ENCODE measurements at regions not wholly inside any gene's neighbourhood (a gene's known extent, or its start where the extent isn't known, plus 50 kb on each side); places are given as distances from the start of the nearest gene placed in this dataset.
"Not testable (repeated sequence)": the region's sequence is repeated elsewhere in the genome, so short reads cannot be mapped to it uniquely, and the experiment has no call there.

- CTCF ChIA-PET, POLR2A ChIA-PET: not testable (repeated sequence)
These were observed 555.7 kb downstream of the TP53TG3F start for GRCh38 chr16:34014841-34015820.

GRCh38 chr16:34018277-34018676 is 558.9 kb downstream of the TP53TG3F start:
- POLR2A ChIA-PET; H3K36me3 ChIP-seq (ENCODE audit: insufficient read depth, low read length); H3K27ac Mint-ChIP-seq; DNase-seq; CTCF ChIA-PET; H3K27me3 ChIP-seq (ENCODE audit: insufficient read depth, low read length, poor library complexity, severe bottlenecking); H3K4me1 ChIP-seq (ENCODE audit: insufficient read depth, low read length); H3K4me3 Mint-ChIP-seq; H3K36me3 Mint-ChIP-seq; H3K4me3 ChIP-seq (ENCODE audit: low read length); H3K4me1 Mint-ChIP-seq; H3K27me3 Mint-ChIP-seq; H3K9me3 ChIP-seq (ENCODE audit: low read length); H3K27ac ChIP-seq (ENCODE audit: low read depth, low read length): not testable (repeated sequence)
- peaks cover 10 to 35% (median 18%) of the 10 kb centered on the region in 5 donors for H3K9me3 Mint-ChIP-seq

More at GRCh38 chr16:34014841-34015820, 555.7 kb downstream of the TP53TG3F start:
- H3K27ac Mint-ChIP-seq; H3K27ac ChIP-seq (ENCODE audit: low read depth, low read length); DNase-seq; H3K9me3 ChIP-seq (ENCODE audit: low read length); H3K36me3 ChIP-seq (ENCODE audit: insufficient read depth, low read length); H3K4me1 Mint-ChIP-seq; H3K4me3 Mint-ChIP-seq; H3K27me3 Mint-ChIP-seq; H3K4me3 ChIP-seq (ENCODE audit: low read length); H3K27me3 ChIP-seq (ENCODE audit: insufficient read depth, low read length, poor library complexity, severe bottlenecking); H3K36me3 Mint-ChIP-seq; H3K4me1 ChIP-seq (ENCODE audit: insufficient read depth, low read length): not testable (repeated sequence)
- peaks cover 0 to 11% (median 8%) of the 10 kb centered on the region in 5 donors for H3K9me3 Mint-ChIP-seq

- Mint-ChIP-seq H3K36me3 (peaks cover 0 to 5% (median 4%) of the 10 kb centered on the region in 3 donors), H3K4me3 (no peak overlapping the region)
These were observed 591.4 kb downstream of the TP53TG3F start for GRCh38 chr16:34050787-34051320.

GRCh38 chr16:34054137-34054536 is 594.7 kb downstream of the TP53TG3F start:
- no peaks in the 10 kb centered on the region for H3K36me3 ChIP-seq (ENCODE audit: insufficient read depth, low read length)
- no peaks in the 10 kb centered on the region for H3K27me3 ChIP-seq (ENCODE audit: insufficient read depth, low read length, poor library complexity, severe bottlenecking)
- Mint-ChIP-seq H3K4me1 (no peaks in the 10 kb centered on the region), H3K36me3 (peaks cover 0 to 5% (median 4%) of the 10 kb centered on the region in 3 donors), H3K4me3 (no peak overlapping the region), H3K9me3 (peaks cover 22 to 42% (median 33%) of the 10 kb centered on the region in 5 donors), H3K27me3 (peaks cover 0 to 1% of the 10 kb centered on the region in 2 donors), H3K27ac (no peak overlapping the region)
- POLR2A ChIA-PET: no interaction called here
- no peaks in the 10 kb centered on the region for H3K4me1 ChIP-seq (ENCODE audit: insufficient read depth, low read length)
- no peak for DNase-seq
- no peak overlapping the region for H3K27ac ChIP-seq (ENCODE audit: low read depth, low read length)
- CTCF ChIA-PET: no interaction called here
- H3K9me3 ChIP-seq (ENCODE audit: low read length): no peaks in the 10 kb centered on the region
- no peak overlapping the region for H3K4me3 ChIP-seq (ENCODE audit: low read length)

More at GRCh38 chr16:34050787-34051320, 591.4 kb downstream of the TP53TG3F start:
- H3K27ac Mint-ChIP-seq: no peak overlapping the region
- Histone ChIP-seq H3K4me1 (ENCODE audit: insufficient read depth, low read length) (no peaks in the 10 kb centered on the region), H3K27ac (ENCODE audit: low read depth, low read length) (no peak overlapping the region), H3K4me3 (ENCODE audit: low read length) (no peak overlapping the region), H3K27me3 (ENCODE audit: insufficient read depth, low read length, poor library complexity, severe bottlenecking) (no peaks in the 10 kb centered on the region), H3K36me3 (ENCODE audit: insufficient read depth, low read length) (no peaks in the 10 kb centered on the region), H3K9me3 (ENCODE audit: low read length) (no peaks in the 10 kb centered on the region)
- POLR2A ChIA-PET: no interaction called here
- CTCF ChIA-PET: no interaction called here
- peaks cover 24 to 50% (median 38%) of the 10 kb centered on the region in 5 donors for H3K9me3 Mint-ChIP-seq
- no peaks in the 10 kb centered on the region for H3K4me1 Mint-ChIP-seq
- no peak for DNase-seq
- H3K27me3 Mint-ChIP-seq: peaks cover 0 to 1% of the 10 kb centered on the region in 2 donors

- Mint-ChIP-seq H3K27me3 (peaks cover 0 to 1% of the 10 kb centered on the region in 2 donors), H3K27ac (no peak overlapping the region), H3K4me3 (no peak overlapping the region), H3K4me1 (no peaks in the 10 kb centered on the region), H3K9me3 (peaks cover 22 to 38% (median 27%) of the 10 kb centered on the region in 5 donors), H3K36me3 (peaks cover 0 to 5% (median 4%) of the 10 kb centered on the region in 3 donors)
- no peaks in the 10 kb centered on the region for H3K36me3 ChIP-seq (ENCODE audit: insufficient read depth, low read length)
- no peaks in the 10 kb centered on the region for H3K27me3 ChIP-seq (ENCODE audit: insufficient read depth, low read length, poor library complexity, severe bottlenecking)
- no peak overlapping the region for H3K4me3 ChIP-seq (ENCODE audit: low read length)
- CTCF ChIA-PET: no interaction called here
- POLR2A ChIA-PET: no interaction called here
- H3K9me3 ChIP-seq (ENCODE audit: low read length): no peaks in the 10 kb centered on the region
- H3K4me1 ChIP-seq (ENCODE audit: insufficient read depth, low read length): no peaks in the 10 kb centered on the region
- H3K27ac ChIP-seq (ENCODE audit: low read depth, low read length): no peak overlapping the region
- DNase-seq: no peak
These were observed 595.6 kb downstream of the TP53TG3F start for GRCh38 chr16:34054969-34055368.

- H3K4me3 Mint-ChIP-seq, CTCF ChIA-PET: not testable (repeated sequence)
- peaks cover 0 to 14% (median 12%) of the 10 kb centered on the region in 3 donors for H3K36me3 Mint-ChIP-seq
These were observed 603.3 kb downstream of the TP53TG3F start for GRCh38 chr16:34062620-34063253.

GRCh38 chr16:34063498-34064157 is 604.2 kb downstream of the TP53TG3F start:
- H3K9me3 ChIP-seq (ENCODE audit: low read length); H3K4me3 ChIP-seq (ENCODE audit: low read length); H3K36me3 ChIP-seq (ENCODE audit: insufficient read depth, low read length); H3K27ac Mint-ChIP-seq; H3K27me3 ChIP-seq (ENCODE audit: insufficient read depth, low read length, poor library complexity, severe bottlenecking); H3K4me1 Mint-ChIP-seq; H3K27me3 Mint-ChIP-seq; POLR2A ChIA-PET; DNase-seq; H3K4me3 Mint-ChIP-seq; H3K4me1 ChIP-seq (ENCODE audit: insufficient read depth, low read length); H3K27ac ChIP-seq (ENCODE audit: low read depth, low read length); CTCF ChIA-PET: not testable (repeated sequence)
- Mint-ChIP-seq H3K36me3 (peaks cover 0 to 16% (median 12%) of the 10 kb centered on the region in 3 donors), H3K9me3 (peaks cover 3 to 55% (median 51%) of the 10 kb centered on the region in 5 donors)

More at GRCh38 chr16:34062620-34063253, 603.3 kb downstream of the TP53TG3F start:
- H3K27ac Mint-ChIP-seq: peak overlapping the region in 1 of 8 donors; percentile 8
- DNase-seq; H3K9me3 ChIP-seq (ENCODE audit: low read length); POLR2A ChIA-PET; H3K4me1 ChIP-seq (ENCODE audit: insufficient read depth, low read length); H3K27me3 Mint-ChIP-seq; H3K4me3 ChIP-seq (ENCODE audit: low read length); H3K27me3 ChIP-seq (ENCODE audit: insufficient read depth, low read length, poor library complexity, severe bottlenecking); H3K4me1 Mint-ChIP-seq; H3K36me3 ChIP-seq (ENCODE audit: insufficient read depth, low read length); H3K27ac ChIP-seq (ENCODE audit: low read depth, low read length): not testable (repeated sequence)
- peaks cover 3 to 51% (median 48%) of the 10 kb centered on the region in 5 donors for H3K9me3 Mint-ChIP-seq

GRCh38 chr16:34064602-34065001 is 605.2 kb downstream of the TP53TG3F start:
- H3K4me1 Mint-ChIP-seq: not testable (repeated sequence)

More at GRCh38 chr16:34064602-34065001, 605.2 kb downstream of the TP53TG3F start:
- H3K4me3 ChIP-seq (ENCODE audit: low read length); H3K27me3 Mint-ChIP-seq; DNase-seq; POLR2A ChIA-PET; H3K36me3 ChIP-seq (ENCODE audit: insufficient read depth, low read length); H3K4me3 Mint-ChIP-seq; H3K27ac ChIP-seq (ENCODE audit: low read depth, low read length); H3K27ac Mint-ChIP-seq; CTCF ChIA-PET; H3K27me3 ChIP-seq (ENCODE audit: insufficient read depth, low read length, poor library complexity, severe bottlenecking); H3K9me3 ChIP-seq (ENCODE audit: low read length); H3K4me1 ChIP-seq (ENCODE audit: insufficient read depth, low read length): not testable (repeated sequence)
- Mint-ChIP-seq H3K36me3 (peaks cover 0 to 18% (median 12%) of the 10 kb centered on the region in 3 donors), H3K9me3 (peaks cover 0 to 62% (median 56%) of the 10 kb centered on the region in 5 donors)

Measured in CD8-positive, alpha-beta memory T cell (primary cell).